HepG2 (cell line): ENCODE measurements at regions not wholly inside any gene's neighbourhood (a gene's known extent, or its start where the extent isn't known, plus 50 kb on each side); places are given as distances from the start of the nearest gene placed in this dataset.

Experiments
- NCOA1 ChIP-seq: sonication (generic); formaldehyde crosslinking; IDR thresholded peaks from 2 replicates; pipeline ENCODE4 v1.9.0; 2021; ENCODE audit warnings: missing genetic modification reagents
- TAF1 ChIP-seq: sonication (generic); formaldehyde crosslinking; IDR thresholded peaks from 2 replicates; pipeline ENCODE4 v1.4.0; 2020; ENCODE audit warnings: missing genetic modification reagents

- TF ChIP-seq TAF1 (no peak), NCOA1 (CRISPR knock-in tag) (no peak)
Observed at GRCh38 chr6:90356012-90356421, 59.4 kb upstream of the BACH2 start.
